GM18517 (cell line): ENCODE measurements at regions not wholly inside any gene's neighbourhood (a gene's known extent, or its start where the extent isn't known, plus 50 kb on each side); places are given as distances from the start of the nearest gene placed in this dataset.
"Not testable (repeated sequence)": the region's sequence is repeated elsewhere in the genome, so short reads cannot be mapped to it uniquely, and the experiment has no call there.

Experiments
- ATAC-seq: cut with Tn5 transposase; IDR thresholded peaks from one replicate; pipeline ENCODE4 v1.9.1; 2021; ENCODE audit warnings: mild to moderate bottlenecking, moderate library complexity; ENCODE audit not compliant: unreplicated experiment

- ATAC-seq = not testable (repeated sequence)
These were observed 140.9 kb upstream of the GOLGA6L4 start for GRCh38 chr15:84094720-84095119.

- not testable (repeated sequence) for ATAC-seq
These were observed 138.5 kb upstream of the GOLGA6L4 start for GRCh38 chr15:84097053-84097452.

DNA sequence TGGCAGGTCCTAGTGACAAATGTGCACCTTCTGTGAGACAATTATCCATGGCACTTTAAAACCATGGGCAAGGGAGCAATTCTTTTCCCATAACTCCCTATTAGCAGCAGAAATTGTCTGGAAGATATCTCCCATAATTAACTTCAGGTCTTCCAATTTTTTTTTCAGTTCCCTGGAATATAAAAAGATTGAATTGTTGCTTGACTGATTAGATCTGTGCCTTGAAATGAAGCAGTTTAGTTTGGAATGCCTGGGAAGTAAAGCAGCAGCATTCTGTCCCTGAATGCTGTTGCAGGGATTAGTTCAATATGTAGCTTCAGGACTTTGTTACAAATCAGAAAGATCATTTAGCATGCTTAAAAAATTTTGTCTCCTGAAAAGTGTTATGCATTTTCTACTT is 137.0 kb upstream of the GOLGA6L4 start:
- no peak for ATAC-seq

- ATAC-seq = no peak
These were observed 136.4 kb upstream of the GOLGA6L4 start for GRCh38 chr15:84099181-84099580.

DNA sequence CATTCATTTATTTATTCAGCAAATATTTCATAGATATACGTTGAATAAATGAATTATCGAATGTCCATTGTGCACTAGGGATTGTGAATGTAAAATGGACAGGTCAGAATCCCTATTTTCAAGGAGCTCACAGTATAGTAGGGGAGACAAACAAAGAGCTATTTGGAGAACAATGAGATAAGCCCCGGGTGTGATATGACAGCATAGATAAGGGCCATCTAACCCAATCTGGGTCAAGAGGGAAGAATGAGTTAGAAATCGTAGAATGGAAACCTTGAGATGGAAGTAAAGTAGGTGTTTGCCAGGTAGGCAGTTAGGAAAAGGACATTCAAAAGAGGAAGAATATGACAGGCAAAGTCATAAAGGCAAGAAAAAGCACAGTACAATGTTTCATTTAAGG is 132.2 kb upstream of the GOLGA6L4 start:
- ATAC-seq = no peak

- no peak for ATAC-seq
These were observed 130.7 kb upstream of the GOLGA6L4 start for GRCh38 chr15:84104853-84105252.

GRCh38 chr15:84108728-84109127 is 126.8 kb upstream of the GOLGA6L4 start:
- ATAC-seq = no peak

GRCh38 chr15:84111575-84111974 is 124.0 kb upstream of the GOLGA6L4 start:
- no peak for ATAC-seq

DNA sequence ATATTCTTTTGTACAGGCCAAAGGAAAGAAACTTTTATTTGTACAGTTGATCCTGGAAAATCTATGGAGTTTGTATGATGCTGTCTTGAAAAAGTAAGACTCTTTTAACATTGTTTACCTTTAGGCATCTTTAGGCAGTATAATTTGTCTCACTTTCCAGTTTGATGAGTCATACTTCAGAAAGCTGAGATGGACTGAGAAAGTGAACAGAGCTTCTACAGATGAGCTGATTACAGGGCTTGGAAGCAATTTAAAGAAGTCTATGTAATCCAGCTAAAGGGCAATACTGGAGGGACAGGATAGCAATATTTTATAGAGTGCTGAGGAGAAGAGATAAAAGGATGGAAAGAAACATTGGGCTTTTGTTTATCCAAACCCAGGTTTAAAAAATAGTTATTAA is 123.5 kb upstream of the GOLGA6L4 start:
- ATAC-seq = no peak

- no peak for ATAC-seq
These were observed 121.7 kb upstream of the GOLGA6L4 start for GRCh38 chr15:84113919-84114318.

DNA sequence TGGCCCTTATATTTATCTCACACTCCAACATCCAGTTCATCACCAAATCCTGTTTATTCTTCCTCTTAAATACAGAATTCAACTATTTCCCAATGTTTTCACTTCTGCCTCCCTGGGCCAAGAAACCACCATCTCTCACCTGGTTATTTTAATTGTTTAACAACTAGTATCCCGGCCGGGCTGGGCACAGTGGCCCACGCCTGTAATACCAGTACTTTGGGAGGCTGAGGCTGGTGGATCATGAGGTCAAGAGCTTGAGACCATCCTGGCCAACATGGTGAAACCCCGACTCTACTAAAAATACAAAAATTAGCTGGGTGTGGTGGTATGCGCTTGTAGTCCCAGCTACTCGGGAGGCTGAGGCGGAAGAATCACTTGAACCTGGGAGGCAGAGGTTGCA is 120.9 kb upstream of the GOLGA6L4 start:
- not testable (repeated sequence) for ATAC-seq

GRCh38 chr15:84119351-84119750 is 116.2 kb upstream of the GOLGA6L4 start:
- ATAC-seq = not testable (repeated sequence)

- ATAC-seq = not testable (repeated sequence)
These were observed 114.7 kb upstream of the GOLGA6L4 start for GRCh38 chr15:84120903-84121302.

DNA sequence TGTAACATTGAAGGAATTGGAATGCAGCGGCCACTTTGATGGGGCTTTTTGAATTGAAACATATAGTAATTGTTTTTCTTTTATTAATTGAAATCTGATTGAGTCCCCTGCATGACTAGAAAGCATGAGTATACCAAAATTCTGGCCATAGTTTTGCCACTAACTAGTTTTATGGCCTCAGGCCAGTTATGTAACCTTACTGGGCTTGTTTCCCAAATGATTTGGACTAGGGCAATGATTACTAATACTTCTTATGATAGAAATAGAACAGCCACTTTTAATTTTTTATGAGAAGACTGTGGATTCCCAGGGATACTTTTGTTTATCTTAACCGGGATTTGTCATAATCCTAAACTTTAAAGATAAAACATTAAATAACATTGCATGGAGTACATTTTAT is 106.9 kb upstream of the GOLGA6L4 start:
- ATAC-seq = not testable (repeated sequence)

- not testable (repeated sequence) for ATAC-seq
These were observed 105.3 kb upstream of the GOLGA6L4 start for GRCh38 chr15:84130098-84130831.

DNA sequence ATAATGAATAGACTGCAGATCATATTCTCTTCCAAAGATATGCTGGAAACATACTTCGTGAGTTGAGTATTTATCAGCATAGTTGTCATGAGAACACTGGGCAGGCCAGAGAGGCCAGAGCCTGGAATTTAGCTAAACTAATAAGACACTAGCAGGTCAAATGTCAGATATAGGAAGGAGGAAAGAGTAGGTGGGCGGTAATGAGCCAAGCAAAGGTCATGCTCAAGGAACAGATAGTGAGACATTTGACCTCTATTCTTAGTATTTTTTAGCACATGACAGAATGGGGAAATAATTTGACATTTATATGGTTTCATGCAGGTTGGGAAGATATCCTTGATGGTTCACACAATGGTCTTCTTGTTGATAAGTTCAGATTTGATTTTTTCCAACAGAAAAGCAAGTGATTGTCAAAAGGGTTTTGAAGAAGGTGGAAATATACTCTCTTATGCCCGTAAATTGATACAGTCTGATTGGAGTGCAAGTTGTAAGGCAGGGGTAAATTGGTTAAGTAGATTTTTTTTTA is 99.6 kb upstream of the GOLGA6L4 start:
- not testable (repeated sequence) for ATAC-seq

DNA sequence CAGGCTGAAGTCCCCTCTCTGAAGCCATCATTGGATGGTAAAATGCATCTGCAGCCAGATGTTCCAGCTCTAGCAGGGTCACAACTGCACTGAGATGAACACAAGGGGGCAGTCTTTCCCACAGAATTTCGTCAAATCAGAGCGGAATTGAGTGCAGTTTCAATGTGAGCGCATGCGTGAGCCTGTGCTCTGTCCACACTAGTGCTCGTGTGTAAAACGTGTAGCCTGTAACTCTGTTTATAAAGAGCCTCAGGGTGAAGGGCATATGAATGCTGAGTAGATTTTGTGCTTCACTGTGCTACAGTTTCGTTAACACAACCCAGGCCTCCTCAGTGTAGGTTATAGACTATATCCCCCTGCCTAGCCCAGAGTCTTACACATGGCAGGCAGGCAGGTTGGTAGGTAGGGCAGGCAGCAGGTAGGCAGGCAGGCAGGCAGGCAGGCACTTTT is 92.7 kb upstream of the GOLGA6L4 start:
- ATAC-seq = peak; percentile 92

- peak; percentile 63 for ATAC-seq
These were observed 91.7 kb upstream of the GOLGA6L4 start for GRCh38 chr15:84143753-84144314.

DNA sequence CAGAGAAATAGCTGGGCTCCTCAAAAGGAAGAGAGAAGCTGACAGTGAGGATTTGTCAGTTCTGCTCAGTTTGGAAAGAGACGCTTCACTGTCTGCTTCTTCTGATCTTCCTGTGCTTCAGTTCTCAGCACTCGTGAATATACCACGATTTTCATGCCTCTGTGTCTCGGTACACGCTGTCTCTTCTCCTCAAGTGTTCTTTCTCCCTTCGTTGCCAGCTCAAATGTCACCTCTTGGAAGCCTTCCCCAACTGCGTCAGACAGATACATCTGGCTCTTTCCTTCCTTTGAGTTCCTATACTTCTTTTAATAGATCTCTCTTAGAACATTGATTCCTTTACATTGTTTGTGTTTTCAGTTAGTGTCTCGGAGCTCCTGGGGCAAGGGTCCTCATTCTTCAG is 90.6 kb upstream of the GOLGA6L4 start:
- ATAC-seq = not testable (repeated sequence)

- not testable (repeated sequence) for ATAC-seq
These were observed 89.3 kb upstream of the GOLGA6L4 start for GRCh38 chr15:84146299-84146698.

GRCh38 chr15:84147307-84147706 is 88.3 kb upstream of the GOLGA6L4 start:
- not testable (repeated sequence) for ATAC-seq

DNA sequence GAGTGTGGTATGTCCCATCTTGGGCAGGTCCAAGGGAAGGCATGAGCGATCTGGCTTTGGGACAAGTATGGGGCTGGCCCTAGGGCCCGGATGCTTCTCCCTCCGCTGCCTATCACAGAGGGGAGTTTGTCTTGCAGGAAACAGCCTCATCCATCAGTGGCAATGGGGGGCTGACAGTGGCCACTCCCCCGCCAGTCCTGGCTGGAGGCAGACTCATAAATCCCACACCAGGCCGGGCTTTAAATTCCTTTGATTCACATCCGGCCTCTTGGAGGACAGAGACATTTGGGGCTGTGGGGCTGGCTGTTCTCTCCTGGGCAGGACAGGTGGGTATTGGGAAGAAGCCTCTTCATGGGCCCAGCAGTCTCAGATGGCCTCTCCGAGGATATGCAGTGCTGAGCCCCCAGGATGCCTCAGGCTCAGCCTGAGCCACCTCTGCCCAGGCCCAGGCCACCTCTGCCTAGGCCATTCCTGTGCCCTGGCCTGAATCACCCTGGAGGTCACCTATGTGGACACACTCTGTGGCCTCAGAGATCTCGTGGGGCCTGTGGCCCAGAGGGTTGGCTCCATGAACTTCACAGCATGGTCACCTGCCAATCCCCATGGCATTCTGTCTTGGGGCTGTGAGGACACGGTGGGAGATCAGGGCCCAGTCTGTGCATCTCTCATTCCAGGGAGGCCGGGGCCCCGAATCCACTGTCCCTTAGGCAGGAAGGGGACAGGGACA is 84.2 kb upstream of the GOLGA6L4 start:
- no peak for ATAC-seq
